ENCODE measurements at regions not wholly inside any gene's neighbourhood (a gene's known extent, or its start where the extent isn't known, plus 50 kb on each side); places are given as distances from the start of the nearest gene placed in this dataset.

DNA sequence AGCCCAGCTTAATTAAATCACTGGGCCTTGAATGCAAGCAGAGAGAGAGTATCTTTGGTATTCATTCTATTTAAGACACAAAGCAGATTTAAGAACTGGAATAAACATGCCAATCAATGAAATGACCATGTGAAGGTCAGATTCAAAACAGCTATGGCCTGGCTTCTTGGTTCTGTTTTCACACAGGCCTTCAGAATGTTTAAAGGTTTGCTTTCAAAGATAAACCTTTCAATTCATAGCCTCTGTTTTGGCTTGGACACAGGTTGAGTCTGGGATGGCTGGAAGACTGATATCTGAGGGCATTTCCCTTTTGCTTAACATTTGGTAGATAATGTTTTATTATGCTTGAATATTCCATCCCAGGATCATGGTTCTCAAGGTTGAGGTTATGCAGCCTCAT lies 244.4 kb upstream of the KBTBD8 start:
- no peak for DNase-seq

DNA sequence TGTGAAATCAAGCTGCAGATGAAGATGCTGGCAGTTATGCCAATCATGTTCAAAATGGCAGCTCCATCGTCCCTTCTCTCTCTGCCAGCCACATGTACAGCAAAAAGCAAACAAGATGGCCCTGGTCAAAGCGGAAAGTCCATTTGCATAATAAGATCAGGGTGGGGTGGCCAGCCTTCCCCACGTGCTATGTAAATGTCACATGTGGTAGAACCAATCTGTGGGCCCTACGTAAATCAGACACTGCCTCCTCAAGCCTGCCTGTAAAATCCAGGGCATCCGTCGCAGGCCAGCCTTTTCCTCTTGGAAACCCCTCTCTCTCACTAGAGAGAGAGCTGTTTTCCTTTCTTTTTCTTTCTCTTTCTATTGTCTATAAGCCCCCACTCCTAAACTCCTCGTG lies 243.5 kb upstream of the KBTBD8 start:
- no peak for DNase-seq

GRCh38 chr3:66755924-66756323 lies 242.2 kb upstream of the KBTBD8 start:
- DNase-seq: no peak

- DNase-seq: no peak
These were observed 241.6 kb upstream of the KBTBD8 start for GRCh38 chr3:66756468-66757036.

DNA sequence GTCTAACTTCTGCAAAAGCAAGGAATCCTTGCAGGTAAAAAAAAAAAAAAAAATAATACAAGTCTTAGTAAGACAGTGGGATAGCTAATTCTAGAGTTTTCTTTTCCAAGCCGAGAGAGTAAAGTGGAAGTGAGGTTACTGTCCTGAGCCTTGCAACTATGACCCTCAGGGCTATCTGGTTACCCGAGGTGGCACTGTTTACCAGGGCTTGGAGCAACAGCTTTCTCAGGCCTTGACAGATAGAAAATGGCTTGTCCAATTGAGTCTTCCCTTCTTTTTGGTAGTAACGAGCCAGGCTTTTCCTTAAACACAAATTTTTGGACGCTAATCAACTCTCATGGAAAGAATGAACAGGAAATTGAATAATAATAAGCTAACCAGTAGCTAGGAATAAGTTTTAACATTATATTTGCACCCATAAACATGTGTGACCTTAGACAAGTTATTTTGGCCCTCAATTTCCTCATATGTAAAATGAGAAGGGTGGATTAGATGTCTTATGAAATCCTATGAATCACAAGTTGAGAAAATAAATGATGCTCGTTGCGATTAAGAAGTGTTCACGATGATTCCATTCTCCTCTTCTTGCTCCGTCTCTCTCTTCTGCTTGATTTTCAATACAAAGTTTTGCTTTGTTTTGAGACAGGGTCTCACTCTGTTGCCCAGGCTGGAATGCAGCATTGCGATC lies 236.9 kb upstream of the KBTBD8 start:
- no peak for DNase-seq

DNA sequence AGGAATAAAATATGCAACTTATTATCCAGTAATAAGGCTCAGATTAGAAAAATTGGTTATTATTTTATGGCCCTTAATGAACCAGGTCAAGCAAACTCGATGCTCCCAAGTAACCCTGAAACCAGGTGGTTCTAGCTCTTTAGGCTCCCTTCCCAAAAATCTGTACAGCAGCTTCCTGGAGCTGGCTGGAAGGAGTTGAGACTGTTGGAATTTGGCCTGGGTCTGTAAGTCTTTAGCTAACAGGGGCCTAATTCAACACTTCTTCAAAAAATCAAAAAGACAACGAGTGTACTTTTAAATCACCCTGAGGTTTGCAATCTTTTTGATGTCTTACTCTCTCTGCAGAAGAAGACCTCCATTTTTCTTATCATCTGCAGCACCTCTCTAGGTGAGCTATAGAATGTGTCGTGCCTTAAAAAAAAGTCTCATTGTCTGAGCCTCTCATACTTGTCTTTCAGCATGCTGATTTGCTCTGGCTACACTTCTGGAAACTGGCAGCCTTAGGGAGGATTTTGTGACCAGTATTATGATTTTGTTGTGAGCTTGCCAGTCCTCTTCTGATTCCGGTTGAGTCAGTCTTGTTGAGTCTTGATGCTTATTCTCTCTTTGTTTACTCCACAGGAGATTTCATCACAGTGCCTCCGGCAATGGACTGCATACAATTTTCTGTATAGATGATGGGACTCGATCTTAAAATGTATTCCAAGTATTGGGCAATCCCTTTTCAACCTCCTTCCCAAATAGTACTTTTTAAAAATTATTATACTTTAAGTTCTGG lies 235.0 kb upstream of the KBTBD8 start:
- DNase-seq: no peak

GRCh38 chr3:66778107-66778506 lies 220.0 kb upstream of the KBTBD8 start:
- DNase-seq: no peak

GRCh38 chr3:66778777-66779176 lies 219.3 kb upstream of the KBTBD8 start:
- no peak for DNase-seq

GRCh38 chr3:66785191-66785909 lies 212.8 kb upstream of the KBTBD8 start:
- no peak for DNase-seq

DNA sequence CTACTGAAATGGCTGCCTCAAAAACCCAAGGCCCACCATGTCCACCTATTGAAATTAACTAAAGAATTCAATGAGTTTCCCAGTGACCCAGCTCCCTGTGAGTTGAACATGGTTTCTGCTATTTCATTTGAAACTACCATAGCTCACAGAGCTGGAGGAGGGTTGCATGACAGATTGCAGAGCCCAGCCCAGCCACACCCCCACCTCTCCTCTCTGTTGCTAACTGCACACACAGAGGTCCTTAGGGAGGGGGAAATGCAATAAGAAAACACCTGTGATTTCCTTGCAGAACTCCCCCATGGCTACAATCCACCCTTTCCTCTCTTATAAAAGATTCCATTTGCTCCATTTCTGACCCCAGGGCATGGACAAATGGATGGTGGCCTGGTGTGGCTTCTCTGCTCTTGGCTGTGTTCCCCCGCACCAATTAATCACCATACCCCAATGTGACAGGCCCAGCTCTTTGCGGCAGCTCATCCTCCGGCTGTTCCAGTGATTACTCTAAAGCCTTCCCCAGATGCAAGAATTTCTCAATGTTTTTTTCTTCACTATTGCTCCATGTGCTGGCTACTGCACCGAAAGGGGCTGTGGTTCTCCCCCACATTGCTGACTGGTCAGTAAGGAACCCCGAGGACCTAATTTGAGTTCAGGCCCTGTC lies 208.4 kb upstream of the KBTBD8 start:
- DNase-seq: no peak

DNA sequence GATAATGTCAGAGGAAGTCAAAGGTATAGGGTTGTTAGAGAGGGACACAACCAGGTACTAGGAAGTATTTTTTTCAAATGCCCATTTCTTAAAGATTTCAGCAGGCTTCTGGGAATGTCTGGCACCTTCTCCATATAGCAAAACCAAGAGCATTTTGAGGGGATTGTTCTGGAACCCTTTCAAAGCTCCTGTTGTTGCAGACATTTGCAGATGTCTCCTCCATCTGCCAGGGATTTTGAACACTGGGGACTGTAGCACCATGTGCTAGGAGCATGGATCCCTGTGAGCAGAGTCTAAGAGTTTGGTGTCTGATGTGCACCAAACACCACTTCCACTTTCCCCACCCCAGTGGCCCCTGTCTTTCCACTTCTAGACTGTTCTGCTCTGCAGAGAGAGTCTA lies 206.0 kb upstream of the KBTBD8 start:
- no peak for DNase-seq

- no peak for DNase-seq
These were observed 202.7 kb upstream of the KBTBD8 start for GRCh38 chr3:66795365-66795764.

DNA sequence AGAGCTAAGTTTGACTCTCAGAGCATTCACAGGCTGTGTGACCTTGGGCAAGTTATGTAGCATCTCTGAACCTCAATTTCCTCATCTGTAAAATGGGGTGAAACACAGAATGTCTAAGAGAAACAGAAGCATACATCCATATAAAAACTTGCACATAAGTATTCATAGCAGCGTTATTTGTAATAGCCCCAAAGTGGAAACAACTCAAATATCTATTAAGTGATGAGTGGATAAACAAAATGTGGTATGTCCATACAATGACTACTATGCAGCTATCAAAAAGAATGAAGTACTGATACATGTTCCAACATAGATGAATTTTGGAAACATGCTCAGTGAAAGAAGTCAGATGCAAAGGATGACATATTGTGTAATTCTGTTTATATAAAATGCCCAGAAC lies 201.8 kb upstream of the KBTBD8 start:
- no peak for DNase-seq

DNA sequence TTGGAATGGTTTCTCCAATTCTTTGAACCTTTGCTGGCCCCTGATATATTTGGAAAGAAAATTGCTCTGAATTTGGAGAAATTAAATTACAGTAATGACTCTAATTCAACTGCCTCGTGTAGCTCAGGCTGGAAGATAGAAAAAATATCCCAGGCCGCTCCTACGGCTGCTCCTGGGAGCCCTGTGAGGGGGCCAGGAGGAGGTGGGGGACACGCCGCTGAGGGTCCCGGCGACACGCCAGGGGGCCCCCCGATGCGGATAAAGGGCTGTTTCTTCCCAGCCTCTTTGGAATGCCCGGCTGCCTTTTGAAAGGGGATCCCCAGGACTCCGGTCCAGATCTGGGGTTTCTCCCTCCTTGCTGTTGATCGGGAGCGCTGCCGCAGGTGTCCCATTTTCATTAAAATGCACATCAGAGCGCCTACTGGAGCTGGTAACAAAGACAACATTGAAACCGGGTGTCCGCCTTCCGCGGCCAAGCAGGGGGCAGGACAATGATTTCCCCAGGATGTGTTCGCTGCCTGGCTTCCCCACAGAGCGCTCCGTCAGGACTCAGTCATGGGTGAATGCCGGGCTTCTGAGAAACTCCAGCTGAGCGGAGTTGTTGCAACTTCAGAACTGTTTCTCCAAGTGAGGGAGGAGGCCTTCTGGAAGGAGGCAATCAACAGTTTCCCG lies 200.1 kb upstream of the KBTBD8 start:
- no peak for DNase-seq

- no peak for DNase-seq
These were observed 197.1 kb upstream of the KBTBD8 start for GRCh38 chr3:66800941-66801545.

DNA sequence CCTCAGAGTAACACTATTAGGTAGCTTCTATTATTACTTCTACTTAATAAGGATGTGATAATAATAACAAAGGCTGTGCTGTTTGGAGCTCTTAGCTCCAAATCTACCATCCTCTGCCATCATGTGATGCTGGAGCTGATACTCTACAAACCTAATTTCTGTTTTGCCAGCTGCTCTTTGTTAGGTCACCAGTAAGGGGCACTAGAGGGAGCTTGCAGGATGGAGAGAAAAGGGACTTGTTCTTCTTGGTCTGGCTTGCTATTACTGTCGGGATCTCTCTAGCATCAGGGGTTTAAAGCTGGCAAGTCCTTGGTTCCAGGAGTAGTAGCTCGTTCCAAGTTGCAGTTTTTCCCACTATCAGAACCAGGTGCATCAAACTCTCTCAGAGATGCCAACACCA lies 194.9 kb upstream of the KBTBD8 start:
- no peak for DNase-seq

GRCh38 chr3:66803721-66804695 lies 194.1 kb upstream of the KBTBD8 start:
- DNase-seq: no peak

DNA sequence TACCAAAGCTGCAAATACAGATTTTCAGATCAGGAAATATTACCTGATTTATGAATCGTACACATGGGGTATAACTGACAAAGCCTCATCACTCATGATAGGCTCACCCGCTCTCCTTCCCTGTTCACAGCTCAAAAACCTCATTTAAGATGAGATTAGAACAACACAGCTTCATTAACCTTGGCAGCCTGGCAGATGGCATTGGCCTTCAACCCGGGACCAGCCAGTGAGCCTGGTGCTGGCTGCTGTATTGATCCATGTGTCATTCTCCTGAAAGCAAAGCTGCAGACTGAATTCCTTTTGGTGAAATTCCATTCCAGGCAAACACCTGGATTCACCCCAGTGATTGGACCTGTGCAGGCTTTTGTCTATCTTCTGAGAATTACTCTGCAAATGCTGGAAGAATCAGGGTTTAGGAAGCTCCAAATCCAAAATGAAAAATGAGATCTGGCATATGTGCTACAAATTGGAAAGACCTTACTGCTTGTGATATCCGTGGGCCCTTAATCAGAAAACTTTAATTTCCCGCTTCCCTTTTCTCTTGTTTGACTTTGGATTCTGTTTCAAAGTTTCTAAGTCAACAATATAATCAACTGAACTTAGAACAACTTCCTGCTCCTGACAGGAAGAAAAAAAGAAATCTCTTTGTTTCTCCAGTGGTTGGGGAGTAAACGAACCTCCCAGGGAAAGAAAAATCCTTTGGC lies 189.1 kb upstream of the KBTBD8 start:
- DNase-seq: no peak

DNA sequence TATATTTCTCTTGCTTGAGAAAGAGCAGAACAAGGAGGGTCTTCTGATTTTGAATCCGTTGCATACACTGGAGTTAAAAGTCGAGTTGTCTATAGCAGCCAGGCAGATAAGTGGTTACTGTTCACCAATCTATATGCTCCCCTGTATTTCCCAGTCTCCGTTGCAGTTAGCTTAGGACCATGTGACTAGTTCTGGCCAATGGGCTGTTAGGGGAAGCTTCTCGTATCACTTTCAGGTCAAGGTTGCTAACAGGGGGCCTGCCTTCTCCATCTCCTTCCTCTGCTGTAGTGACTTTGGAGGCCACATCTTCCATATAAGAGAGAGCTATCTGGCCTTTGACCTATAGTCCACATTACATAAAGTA lies 188.5 kb upstream of the KBTBD8 start:
- no peak for DNase-seq

GRCh38 chr3:66812136-66812535 lies 186.0 kb upstream of the KBTBD8 start:
- DNase-seq: no peak

Measured in NCI-H510A (cell line).